ENCODE measurements at regions not wholly inside any gene's neighbourhood (a gene's known extent, or its start where the extent isn't known, plus 50 kb on each side); places are given as distances from the start of the nearest gene placed in this dataset.

DNA sequence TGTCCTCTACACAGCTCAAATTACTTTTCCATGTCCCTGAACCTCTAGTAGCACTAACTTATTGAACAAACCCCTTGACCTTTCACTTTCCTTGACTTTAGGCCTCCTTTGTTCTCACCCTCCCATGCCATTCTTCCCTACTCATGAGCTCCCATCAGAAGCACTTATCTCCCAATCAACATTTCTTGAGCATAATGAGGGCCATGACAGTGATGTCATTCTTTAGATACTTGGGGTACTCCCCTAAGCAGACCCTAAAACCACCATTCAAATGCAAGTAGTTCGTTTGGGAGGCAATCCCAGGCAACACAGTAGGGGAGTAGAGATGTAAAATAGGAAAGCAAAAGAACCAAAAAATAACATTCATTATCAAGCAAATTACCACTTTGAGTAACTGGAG is 115.9 kb upstream of the ARHGAP28 start:
- no peak for DNase-seq

DNA sequence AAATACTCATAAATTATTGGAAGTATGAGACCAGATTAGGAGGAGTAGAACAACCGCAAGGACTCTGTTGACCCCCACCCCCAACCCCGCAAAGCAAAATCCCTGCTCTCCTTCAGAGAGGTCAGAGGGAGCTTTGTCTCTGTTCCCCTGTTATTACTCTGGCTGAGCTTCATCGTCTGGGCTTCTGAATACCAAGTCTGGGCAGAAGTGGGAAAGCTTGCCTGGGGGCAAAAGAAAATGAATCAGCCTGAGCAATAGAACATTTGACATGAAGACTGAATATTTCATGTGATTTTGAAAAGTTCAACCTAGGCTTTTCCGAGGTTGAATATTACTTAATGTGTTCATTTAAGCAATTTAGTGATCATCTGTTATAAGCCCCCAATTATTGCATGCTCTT is 114.6 kb upstream of the ARHGAP28 start:
- DNase-seq = no peak

DNA sequence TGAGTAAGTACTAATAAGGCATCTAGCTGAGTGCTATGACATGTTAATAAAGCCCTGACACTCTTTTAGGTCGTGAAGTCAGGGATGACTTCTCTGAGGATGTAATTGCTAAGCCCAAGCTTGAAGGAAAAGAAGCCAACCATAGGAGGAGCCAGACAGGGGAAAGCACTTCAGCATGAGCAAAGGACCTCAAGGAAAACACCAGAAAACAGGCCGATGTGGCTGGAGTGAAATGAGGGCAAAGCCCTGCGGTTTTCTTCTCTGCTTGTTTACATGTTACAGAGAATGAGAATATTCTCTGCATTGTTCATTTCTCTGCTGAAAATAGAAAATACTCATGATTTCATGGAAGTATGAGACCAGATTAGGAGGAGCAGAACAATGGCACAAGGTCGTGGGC is 112.5 kb upstream of the ARHGAP28 start:
- DNase-seq = no peak

DNA sequence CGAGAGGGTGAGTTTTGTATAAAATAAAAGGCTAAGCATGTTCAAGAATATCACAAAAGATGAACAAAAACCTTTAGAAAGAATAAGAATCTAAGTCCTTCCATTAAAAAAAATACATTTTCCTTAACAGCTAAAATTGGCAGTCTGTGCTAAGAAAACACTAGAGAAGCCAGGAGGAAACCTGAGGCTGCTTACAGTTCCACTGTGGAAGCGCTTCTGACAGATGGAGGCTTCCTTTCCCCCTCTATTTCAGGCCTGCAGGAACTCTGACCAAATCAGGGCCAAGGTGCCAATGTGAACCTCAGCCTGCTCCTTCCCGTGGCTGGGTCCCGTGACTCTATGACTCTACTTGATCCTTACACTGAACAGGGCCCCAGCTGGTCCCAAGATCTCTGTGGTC is 108.1 kb upstream of the ARHGAP28 start:
- no peak for DNase-seq

DNA sequence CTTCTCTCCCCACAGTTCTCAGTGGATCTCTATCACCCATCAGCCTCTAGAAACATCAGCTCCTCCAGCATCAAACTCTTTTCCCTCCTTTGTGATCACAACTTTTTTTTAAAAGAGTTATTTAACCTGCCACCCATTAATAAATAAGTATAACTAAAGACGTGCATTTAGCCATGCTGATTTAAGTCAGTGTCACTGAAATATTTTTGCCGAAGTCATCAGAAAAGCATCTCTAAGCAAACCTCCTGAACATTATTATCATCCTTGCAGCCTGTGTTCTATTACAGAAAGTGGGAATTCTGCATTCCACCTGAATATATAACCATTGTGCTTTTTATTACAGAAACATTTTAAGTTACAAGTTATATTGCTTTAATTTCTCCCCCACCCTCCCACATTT is 106.2 kb upstream of the ARHGAP28 start:
- no peak for DNase-seq

DNA sequence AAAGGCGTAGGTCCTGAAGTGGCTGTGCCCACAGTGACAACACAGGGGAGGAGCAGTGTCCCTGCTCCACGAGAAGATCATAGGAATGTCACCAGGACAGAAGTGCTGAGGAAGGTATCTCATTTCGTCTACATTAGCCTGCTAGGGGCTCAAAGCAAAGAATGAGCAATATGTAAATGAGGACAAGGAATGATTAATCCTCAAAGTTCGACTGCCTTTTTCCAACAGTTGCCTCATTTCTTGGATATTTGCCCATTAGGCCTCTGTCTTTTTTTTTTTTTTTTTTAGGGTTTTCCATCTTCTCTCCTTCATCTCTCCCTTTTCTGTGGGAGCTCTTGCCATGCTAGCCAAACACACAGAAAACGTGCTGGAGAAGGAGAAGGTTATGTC is 105.2 kb upstream of the ARHGAP28 start:
- DNase-seq = no peak

DNA sequence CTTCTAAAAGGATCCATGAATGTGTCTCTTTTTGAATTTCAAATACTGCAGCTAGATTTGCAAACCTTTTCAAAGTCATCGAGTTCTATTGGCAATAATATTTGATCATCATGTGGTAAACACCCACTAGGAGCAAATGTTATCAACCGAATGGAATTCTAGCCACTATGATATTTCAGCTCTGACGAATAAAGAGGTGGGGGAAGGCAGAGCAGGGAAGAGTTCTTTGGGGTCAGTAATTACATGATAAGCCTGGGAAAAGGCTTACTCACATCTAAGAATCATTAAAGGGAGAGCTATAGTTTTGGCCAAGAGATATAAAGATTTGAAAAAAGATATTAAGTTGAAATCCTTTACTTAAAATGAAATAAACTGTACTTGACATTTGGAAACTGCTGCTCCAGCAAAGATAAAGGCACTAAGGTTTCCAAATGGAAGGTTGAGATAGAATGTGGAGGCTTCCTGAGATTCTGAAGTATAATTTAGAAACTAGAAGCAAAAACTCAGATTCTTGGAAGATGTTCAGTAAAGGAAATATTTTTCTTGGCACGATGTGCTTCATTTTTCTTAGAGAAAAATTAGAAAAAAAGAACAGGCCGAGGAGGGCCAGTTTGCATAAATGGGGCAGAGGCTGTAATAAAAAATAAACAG is 104.7 kb upstream of the ARHGAP28 start:
- no peak for DNase-seq

DNA sequence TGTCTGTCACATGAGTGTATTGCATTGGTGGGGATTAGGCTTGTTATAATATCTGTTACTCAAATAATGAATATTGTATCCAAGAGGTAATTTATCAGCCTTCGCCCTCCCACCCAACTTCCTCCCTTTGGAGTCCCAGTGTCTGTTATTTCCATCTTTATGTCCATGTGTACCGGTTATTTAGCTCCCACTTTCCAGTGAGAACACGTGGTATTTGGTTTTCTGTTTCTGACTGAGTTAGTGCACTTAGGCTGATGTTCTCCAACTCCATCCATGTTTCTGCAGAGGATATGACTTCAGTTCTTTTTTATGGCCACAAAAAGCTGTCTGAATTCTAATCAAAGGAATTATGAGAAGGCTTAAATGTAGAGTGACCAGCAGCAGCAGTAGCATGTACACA is 104.0 kb upstream of the ARHGAP28 start:
- no peak for DNase-seq

DNA sequence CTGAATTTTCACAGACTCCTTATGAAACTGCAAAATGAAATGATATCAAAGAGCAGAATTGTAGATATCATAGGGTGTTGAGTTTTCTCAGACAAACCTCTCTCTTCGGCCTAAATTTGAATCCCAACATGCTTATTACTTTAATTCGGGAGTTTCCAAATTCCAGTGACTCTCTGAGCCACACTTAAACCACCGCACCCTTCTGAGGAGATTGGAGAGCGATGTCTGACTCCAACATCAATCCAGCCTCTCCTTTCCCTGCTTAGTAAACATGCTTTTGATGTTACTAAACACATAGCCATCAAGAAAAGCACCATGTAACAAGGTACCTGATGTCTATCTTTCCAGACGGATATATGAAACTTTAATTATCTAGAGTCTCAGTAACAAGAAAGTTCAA is 103.1 kb upstream of the ARHGAP28 start:
- DNase-seq = no peak

DNA sequence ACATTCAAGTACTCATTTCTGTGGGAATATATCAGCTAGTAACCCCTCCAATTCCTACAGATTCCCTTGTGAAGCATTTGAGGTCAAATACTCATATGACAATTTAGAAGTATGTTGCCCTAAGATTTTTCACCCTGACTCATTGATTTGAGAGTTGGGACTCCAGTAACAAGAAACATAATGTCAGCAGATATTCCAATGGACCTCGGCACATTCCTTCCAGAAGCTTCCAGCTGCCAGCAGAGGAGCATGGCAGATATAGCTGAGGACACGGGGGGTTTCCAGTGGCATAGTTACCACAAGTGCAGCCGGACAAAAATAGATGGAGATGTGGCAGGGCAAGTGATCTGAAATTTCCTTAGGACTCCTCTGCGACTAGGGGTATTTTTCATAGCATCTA is 101.9 kb upstream of the ARHGAP28 start:
- DNase-seq = no peak

DNA sequence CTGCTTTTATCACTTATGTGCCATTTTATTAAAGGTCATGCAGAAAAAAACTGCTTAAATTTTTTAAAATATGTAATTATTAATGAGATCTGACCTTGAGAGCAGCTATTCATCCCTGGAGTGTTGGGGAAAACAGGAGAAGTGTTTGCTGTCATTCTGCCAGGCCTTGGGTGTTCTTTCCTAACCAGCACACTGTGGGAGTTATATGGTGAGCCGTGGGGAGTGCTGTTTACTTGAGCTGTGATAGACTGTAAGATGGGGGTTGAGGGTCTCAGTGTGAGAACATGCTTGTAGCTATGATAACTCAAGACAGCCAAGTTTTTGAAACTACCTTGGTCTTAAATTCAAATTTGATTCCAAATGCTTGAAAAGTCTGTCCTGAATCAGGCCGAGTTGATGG is 101.3 kb upstream of the ARHGAP28 start:
- no peak for DNase-seq

DNA sequence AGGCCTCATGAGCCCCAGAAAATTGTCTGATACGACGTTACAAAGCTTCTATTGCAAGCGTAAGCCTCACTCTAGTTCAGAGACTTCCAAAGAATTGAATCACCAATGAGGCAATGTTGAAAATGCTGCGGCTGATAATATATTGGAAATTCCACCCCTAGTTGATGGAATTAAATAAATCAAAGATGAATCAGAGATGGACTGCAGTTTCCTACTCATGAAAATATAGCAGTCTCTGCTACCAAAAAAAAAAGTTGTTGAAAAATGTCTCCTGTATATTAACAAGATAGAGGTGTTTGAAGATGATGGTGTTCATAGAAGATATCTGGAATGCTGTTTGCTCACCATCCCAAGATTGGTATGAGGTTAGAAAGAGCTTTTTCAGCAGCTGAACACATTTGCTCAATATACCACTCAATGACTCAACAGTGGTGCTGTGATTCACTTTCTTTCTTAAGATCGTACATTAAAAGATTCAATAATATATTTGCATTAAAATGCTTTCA is 99.8 kb upstream of the ARHGAP28 start:
- no peak for DNase-seq

DNA sequence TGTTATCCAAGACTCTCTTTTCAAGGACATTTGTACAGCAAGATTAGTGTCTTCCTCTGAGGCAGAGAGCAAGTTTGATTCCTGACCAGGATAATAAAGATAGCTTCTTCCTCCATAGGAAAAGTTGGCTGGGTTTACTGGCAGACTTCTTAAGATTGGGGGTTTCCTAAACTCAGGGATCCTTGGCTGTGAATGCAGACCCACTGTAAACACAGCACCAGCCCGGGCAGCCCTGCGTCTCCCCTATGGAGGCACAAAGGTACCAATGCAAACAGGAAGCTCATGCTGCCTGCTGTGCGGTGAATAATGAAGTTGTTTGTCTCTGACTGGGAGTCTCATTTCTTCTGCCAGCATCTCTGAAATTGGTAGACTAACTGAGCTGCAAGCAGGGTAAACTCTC is 96.2 kb upstream of the ARHGAP28 start:
- DNase-seq = no peak

DNA sequence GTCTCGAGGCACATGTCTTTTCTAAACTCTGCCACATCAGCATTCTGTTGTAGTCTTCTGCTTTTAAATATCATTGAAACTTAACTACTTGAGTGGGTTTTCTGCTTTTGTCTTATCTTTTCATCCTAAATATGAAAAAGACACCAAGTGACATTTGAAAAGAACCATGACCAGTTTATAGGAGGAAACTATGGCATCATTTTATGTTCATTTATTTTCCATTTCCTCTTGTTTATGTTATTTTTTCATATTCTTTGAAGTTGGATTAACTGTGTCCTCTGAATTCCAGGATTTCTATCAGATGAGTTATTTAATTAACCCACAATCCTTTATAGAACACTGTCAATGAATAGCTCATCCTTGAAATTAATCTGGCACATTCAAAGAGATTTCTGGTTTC is 93.4 kb upstream of the ARHGAP28 start:
- no peak for DNase-seq

DNA sequence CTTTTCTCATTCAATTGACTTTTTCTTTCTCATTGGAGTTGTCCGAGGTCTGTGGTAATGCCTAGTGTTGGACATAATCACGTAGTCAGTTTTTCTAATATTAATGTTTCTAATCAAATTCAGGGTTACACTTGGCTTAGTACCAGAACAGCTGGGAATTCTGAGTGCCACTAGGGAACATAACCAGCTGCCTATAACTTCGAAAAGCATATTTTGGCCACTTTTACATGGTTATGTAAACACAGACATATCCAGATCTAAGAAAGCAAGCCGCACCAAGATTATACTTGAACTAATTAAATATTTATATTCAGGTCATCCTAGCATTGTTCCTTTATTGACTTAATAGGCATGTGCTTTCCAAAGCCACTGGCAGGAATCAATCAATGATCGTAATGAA is 91.1 kb upstream of the ARHGAP28 start:
- no peak for DNase-seq

DNA sequence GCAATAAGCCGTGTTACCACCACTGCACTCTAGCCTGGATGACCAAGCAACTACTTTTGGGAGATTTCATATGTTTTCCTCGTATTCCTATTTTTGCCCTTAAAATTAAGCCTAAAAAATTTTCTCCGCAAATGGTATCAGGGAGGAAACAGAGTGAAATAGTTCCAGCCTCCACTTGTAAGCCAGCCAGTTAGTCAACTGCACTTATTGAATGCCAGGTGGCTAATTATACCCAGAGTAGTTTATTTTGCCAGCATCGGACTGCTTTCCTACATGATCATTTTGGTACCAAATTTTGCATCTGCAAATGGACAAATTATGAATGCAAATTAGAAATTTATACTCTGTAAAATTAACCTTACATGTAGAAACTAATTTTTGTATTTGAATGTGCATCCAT is 90.2 kb upstream of the ARHGAP28 start:
- DNase-seq = no peak

DNA sequence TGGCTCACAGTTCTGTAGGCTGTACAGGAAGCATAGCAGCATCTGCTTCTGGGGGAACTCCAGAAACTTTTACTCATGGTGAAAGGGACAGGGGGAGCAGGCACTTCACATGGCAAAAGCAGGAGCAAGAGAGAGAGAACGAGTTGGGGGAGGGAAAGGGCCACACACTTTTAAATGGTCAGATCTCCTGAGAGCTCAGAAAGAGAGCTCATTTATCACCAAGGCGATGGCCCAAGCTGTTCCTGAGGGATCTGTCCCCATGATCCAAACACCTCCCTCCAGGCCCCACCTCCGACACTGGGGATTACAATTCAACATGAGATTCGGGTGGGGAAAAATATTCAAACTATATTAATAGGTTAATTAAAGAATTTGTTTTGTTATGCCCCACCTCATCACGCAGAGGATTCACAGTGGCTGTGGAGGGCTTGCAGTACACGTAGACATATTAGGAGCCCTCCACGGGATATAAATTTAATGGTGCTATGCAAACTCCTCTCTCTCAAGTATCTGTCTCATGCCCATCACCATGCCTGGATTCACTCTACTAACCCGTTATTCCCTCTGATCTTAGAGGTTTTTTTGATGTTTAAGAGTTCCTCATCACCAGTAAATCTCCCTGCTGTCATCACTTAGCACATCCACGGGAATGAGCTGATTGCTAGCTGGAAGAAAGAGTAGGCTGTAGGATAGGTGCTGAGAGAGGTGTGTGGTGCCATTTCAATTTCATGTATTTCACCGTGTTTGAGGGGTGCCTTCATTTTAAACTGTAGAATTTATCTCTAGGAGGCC is 84.5 kb upstream of the ARHGAP28 start:
- DNase-seq = no peak

DNA sequence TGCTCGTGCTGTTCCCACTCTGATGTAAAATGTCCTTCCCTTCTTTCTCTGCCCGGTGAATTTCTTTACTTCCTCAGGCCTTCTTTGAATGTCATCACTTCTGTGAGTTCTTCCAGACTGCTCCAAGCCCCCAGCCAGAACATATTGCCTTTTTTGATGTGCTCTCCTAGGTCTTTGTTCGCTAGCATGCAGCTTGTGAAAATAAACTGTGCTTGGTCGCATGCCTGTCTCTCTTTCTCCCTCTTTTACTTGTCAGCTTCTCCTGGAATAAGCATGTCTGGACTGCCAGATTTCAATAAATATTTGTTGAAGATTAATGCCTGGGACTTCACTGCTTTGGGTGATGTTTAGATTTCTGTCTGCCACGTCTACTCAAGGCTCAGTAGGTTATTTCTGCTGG is 82.7 kb upstream of the ARHGAP28 start:
- no peak for DNase-seq

DNA sequence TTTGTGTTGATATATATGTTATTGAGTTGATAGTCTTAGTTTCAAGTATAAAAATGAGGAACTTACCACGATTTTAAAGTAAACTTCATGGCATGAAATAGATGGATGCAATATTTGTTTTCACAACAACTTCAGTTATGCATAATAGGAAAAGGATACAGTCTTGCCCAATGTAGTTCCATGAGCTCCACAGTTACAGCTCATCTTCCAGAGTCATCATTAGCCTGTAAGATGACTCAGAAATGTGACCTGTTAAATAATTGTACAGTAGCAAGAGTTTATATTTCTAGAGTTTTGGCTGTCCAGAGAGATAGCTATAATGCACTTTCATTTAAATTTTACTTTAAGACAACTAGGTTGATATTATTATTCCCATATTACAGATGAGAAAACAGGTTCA is 80.9 kb upstream of the ARHGAP28 start:
- DNase-seq = no peak

DNA sequence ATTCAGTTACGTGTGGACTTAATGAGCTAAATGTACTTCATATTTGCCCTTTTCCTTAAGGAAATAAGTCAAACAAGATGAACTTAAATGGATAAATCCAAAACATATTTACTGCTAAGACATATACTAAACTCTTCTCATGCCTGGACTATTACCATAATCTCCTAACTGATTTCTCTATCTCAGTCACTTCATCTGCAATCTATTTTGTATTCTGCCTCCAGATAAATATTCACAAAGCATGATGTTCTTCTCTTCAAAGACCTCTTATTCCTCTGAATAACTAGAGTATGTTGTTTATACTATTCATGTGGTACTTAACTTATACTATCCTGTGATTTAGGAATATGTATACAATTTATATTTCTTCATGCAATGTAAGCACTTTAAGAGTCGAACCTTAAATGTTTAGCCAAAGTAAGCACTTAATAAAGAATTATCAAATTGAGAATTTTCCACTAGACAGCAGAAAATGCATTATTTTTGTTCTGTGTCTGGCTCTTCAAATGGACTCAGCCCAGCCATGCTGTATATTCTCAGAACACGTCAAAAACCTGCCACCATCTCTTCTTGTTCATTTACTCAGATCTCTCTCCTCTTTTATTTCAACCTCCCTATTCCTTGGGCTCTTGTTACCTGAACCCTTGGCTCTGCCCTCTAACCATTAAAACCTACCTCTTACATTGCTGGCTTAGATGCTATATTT is 79.9 kb upstream of the ARHGAP28 start:
- no peak for DNase-seq

DNA sequence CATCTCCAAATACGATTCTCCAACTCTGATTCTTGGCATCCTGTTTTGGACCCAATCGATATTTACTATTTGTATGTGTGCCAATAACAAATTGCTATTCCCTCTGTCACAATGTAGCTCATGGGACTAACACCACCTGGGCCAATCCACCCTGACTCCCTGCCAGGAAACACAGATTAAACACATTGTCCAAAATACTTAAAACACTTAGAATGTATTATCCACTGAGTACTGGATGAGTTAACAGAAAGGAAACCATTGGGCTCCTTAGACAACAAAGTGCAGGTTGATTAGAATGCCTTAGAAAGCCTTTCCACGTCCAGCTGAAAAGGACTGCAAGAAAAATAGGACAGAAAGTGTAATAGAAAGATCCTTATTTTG is 79.4 kb upstream of the ARHGAP28 start:
- DNase-seq = no peak

DNA sequence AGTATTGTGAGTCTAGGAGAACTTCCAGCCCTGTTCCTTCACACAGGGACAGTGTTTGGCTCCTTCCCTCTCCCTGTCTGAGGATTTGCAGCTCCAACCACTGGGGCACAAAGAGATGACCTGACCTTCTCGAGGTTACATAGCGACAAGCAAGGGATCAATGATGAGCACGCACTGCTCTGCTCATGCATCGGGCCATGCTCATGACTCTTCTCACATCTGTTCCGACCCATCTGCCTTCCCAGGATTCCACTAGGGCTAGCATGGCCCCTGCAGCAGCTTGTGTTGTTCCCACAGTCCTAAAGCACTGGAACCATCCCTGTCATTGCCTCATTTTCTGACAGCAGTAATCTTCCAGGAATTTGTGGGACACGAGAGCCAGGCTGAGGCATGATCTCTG is 78.8 kb upstream of the ARHGAP28 start:
- no peak for DNase-seq

DNA sequence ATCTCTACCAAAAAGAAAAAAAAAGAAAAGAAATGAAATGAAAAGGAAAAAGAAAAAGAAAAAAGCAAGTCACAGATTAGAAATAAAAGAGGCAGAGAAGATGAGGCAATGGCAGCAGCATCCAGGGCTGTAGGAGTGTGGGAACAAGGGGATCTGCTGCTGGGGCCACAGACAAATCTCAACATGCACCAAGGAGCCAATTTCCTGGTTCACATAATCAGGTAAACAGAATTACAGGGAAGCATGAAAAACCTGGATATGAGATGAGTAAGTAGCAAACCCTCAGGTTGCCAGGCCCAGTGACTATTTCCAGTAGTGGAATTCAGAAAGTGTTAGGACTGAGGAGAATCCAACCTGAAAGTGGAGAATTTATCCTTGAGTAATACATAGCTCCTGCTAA is 77.4 kb upstream of the ARHGAP28 start:
- no peak for DNase-seq

DNA sequence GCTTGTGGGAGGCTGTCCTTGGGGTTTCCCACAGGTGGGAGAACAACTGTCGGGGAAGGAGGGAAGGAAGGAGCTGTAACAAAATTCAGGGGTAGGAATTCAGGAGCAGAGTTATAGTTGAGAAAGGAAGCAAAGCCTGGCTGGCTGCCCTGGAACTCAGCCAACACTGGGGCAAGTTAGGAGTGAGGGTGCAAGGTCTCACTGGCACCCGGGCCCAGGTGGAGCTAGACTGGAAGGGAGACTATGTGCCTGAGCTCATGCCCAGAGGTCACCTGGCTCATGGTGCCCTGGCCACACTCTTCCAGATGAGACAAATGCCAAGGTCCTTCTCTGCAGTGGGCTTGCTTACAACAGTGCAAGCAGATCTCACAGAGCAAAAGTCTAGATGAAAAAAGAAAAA is 75.6 kb upstream of the ARHGAP28 start:
- no peak for DNase-seq

Data from NCI-H446 (cell line).